HEK293 (cell line): ENCODE measurements at regions not wholly inside any gene's neighbourhood (a gene's known extent, or its start where the extent isn't known, plus 50 kb on each side); places are given as distances from the start of the nearest gene placed in this dataset.
"Not testable (repeated sequence)": the region's sequence is repeated elsewhere in the genome, so short reads cannot be mapped to it uniquely, and the experiment has no call there.

Experiments used
- CTCF ChIP-seq: fragments of 450-650 bp; formaldehyde crosslinking; IDR thresholded peaks from 2 replicates; pipeline ENCODE4 v1.5.1; 2016; ENCODE audit warnings: missing biosample characterization, missing genetic modification characterization
- MYNN ChIP-seq: fragments of 450-650 bp; formaldehyde crosslinking; IDR thresholded peaks from 2 replicates; pipeline ENCODE4 v1.5.1; 2016; ENCODE audit warnings: missing biosample characterization, missing genetic modification characterization, borderline replicate concordance
- SP7 ChIP-seq: fragments of 450-650 bp; formaldehyde crosslinking; IDR thresholded peaks from 2 replicates; pipeline ENCODE4 v1.5.1; 2016; ENCODE audit warnings: missing biosample characterization, missing genetic modification characterization
- ZNF184 ChIP-seq: fragments of 450-650 bp; IDR thresholded peaks from 2 replicates; pipeline ENCODE4 v1.5.1; 2018; ENCODE audit warnings: missing biosample characterization, mild to moderate bottlenecking, missing genetic modification characterization
- ZNF792 ChIP-seq: fragments of 450-650 bp; formaldehyde crosslinking; IDR thresholded peaks from 2 replicates; pipeline ENCODE4 v1.5.1; 2016; ENCODE audit warnings: missing biosample characterization, missing genetic modification characterization

GRCh38 chr15:20244792-20245191 is 296.8 kb downstream of the GOLGA6L6 start:
- not testable (repeated sequence) for TF ChIP-seq ZNF184, CTCF, MYNN, ZNF792, SP7 (tag by site-specific recombination)
